ENCODE measurements at regions not wholly inside any gene's neighbourhood (a gene's known extent, or its start where the extent isn't known, plus 50 kb on each side); places are given as distances from the start of the nearest gene placed in this dataset.

DNA sequence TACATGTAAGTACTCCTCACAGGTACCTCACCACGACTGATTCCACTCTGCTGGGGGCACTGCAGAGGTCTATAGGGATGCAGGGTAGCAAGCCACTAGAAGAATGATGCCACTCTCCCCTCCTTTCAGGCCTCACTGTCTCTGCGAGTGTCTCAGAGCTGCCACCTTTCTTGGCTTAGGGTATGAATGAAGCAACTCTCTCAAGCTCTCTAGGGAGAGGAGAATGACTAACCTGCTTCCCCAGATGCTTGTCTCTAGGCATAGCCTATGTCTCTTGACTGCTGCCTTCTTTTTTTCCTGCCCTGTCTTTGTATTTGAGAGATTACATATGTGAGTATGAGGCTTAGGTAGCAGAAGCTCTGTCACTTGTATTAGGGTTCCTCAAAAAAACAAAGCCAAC lies 566.5 kb upstream of the ATP2B1 start:
- TF ChIP-seq, protein P1, sequence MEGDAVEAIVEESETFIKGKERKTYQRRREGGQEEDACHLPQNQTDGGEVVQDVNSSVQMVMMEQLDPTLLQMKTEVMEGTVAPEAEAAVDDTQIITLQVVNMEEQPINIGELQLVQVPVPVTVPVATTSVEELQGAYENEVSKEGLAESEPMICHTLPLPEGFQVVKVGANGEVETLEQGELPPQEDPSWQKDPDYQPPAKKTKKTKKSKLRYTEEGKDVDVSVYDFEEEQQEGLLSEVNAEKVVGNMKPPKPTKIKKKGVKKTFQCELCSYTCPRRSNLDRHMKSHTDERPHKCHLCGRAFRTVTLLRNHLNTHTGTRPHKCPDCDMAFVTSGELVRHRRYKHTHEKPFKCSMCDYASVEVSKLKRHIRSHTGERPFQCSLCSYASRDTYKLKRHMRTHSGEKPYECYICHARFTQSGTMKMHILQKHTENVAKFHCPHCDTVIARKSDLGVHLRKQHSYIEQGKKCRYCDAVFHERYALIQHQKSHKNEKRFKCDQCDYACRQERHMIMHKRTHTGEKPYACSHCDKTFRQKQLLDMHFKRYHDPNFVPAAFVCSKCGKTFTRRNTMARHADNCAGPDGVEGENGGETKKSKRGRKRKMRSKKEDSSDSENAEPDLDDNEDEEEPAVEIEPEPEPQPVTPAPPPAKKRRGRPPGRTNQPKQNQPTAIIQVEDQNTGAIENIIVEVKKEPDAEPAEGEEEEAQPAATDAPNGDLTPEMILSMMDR (IDR thresholded peaks at IDR 0.05 in 8 of 11, conservative IDR thresholded peaks at IDR 0.05 in 3 of 11), result no peak
- TF ChIP-seq POLR2AphosphoS5 (IDR thresholded peaks at IDR 0.05) (no peak), POLR2A (IDR thresholded peaks at IDR 0.05) (no peak)

All from spleen (tissue), 7 donors.